Ovary (tissue), 3 donors: ENCODE measurements at regions not wholly inside any gene's neighbourhood (a gene's known extent, or its start where the extent isn't known, plus 50 kb on each side); places are given as distances from the start of the nearest gene placed in this dataset.

Experiments used
- CTCF ChIP-seq, 3 donors: fragments of 450-650 bp in 2 of 3; fragments of 200-600 bp in 1 of 3; IDR thresholded peaks; one replicate each; pipeline versions ENCODE4 v1.5.1 to v1.8.0; 2016 to 2022; ENCODE audit warnings: antibody characterized with exemption in 3 of 3, mild to moderate bottlenecking in 1 of 3
- POLR2A ChIP-seq: fragments of 450-650 bp; IDR thresholded peaks from one replicate; pipeline ENCODE4 v1.6.1; 2017; ENCODE audit warnings: antibody characterized with exemption, mild to moderate bottlenecking, moderate library complexity
- donor health status: DM: no; HTN: no; CAD: no.

GRCh38 chr1:101291562-101292380, 55.0 kb downstream of the S1PR1 start:
- TF ChIP-seq CTCF (IDR thresholded peaks at IDR 0.05) (no peak), POLR2A (no peak)
